SIG-M5 (cell line): ENCODE measurements at regions not wholly inside any gene's neighbourhood (a gene's known extent, or its start where the extent isn't known, plus 50 kb on each side); places are given as distances from the start of the nearest gene placed in this dataset.

Experiments
- DNase-seq: peaks from one replicate; lab custom pipeline; 2025; lab: John Stamatoyannopoulos, UW

DNA sequence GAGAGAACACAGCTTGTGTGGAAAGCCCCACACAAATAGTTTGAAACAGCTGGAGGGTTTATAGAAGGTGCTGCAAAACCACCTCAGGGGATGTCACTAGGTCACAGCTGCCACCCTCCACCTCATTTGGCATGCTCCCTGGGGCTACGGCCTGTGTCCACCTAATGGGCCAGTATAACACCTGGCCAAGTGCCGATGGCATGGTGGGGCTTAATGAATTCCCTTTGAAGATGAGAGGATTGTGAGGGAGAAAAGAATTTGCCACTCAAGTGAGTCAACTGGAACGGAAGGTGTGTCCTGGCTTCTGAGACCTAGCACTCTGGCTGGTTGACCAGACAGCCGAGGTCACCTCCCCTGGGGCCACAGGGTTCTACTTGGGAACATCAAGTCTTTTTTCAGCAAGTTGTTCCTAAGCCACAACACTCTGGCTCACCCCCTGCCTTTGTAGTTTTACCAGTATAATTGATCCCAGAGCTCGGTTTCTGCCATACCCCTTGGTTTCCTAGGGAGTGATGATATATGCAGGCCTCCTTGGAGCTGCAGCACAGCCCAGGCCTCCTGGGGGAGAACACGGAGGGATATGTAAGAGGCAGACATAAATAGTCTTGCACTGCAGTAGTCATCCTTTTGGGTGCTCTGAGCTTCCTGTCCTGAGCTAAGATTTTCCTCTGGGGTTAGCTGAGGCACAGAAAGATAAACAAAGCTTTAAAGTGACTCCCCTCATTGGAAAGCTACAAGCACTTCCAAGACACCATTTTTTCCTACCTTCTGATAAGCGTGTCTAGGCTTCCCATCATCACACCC lies 178.2 kb upstream of the LPP start:
- no peak for DNase-seq

DNA sequence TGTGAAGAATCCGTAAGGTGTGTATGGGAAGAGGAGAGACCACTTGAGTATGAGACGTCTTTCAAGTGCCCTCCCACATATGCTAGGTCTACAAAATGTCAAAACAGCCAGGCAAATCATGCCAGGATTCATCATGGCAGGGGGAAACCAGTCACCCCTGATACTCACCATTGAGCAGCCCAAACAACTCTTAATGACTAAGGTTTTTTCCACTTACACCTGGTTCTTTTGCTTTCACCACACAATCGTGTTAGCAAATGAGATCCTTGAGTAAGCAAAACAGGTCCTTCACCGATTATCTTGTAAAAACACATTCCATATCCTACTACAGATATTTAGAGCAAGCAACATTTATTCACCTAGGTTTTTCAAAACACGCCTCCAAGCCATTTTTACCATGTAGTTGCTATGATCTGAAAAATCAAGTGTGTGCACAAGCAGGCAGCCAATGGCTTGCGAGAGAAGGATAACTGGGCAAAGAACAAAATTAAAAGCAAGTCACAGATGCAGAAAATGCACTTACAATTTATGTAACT lies 177.5 kb upstream of the LPP start:
- no peak for DNase-seq

DNA sequence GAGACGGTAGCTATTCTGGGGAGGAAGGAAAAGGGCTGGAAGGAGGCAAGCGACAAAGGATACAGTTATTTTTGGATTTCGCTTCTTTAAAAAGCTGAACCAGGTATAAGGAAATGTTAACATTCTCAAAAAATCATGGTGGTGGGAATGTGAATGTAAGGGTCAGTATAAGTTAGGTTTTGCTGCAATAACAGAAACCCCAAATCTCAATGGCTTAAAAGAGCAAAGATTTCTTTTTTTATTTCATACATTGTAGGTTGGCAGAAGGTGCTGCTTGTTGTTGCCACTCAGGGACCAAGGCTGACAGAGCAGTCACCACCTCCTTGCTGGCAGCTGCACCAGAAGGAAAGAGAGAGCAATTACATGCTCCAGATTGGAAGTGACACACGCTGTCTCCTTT lies 176.3 kb upstream of the LPP start:
- DNase-seq: no peak

DNA sequence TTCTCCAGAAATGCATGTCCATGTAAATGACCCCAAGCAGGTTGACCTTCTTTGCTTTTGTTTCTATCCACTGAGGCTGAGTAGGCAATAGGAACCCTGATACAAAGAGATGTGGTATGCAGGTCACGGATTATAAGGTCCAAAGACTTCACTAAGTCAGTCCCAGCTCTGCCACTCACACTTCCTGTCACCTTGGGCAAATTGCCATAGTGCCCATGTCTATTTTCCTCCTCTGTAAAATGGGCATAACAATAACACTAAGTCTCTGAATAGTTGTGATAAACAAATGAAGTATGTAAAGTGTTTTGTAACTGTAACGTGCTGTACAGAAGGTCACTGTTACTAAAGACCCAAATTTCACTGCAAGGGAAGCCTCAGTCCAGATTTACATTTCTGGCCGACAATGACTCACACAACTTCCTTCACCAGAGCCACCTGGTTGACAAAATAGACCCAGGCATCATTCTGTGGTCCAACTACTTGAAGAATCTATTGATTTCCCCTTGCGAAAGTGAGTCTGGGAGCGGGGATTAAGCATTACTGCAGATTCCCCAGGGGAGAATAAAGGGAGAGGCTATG lies 175.4 kb upstream of the LPP start:
- DNase-seq: no peak

DNA sequence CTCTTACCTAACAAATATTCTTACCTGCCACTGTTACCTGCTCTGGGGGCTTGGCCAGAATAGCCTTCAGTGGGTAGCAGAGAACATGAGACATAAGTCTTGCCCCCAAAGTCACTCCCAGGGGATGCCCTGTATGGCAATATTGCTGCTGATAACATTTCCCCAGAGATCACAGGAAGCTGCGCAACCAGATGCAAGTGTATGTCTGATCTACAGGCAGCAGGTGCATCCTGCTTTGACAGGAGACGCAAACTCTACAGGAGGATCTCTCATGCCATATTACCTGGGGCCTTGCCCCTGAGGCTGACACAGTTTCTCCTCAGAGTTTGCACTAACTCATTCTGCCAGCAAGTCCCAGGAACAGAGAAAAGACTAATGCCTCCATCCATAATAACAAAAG lies 174.4 kb upstream of the LPP start:
- DNase-seq: no peak

DNA sequence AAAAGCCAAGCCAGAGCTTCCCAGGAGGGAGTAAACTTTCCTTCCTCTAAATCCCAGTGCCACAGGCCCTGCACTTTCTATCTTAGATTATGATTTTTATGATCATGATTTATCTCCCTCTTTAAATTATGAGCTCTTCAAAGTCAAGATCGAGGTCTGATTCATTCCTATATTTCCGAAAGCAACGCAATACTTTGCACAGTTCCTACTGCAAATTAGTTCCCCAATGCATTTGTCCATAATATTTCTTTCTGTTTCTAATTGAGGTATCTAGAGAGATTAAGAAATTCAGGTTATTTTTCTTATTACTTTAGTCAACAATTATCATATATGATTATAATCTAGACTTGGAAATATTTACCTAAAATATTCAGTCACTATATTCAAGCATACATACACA lies 173.1 kb upstream of the LPP start:
- DNase-seq: no peak

DNA sequence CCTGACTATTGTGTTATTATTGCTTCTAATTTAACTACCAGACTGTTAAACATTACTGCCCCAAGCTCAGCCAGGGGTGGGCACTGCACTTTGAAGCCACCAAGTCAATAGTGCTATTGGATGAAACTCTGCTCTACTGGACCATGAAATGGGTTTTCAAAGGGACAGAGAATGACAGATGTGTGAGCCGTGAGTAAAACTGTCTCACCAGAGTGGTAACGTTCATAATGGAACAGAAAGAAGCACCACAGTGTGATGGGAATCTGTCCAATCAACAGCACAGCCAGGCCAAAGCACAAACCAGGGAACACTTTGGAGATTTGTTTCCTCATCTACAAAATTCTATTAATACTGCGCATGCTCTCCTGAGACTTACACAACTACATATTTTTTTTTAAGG lies 171.8 kb upstream of the LPP start:
- DNase-seq: no peak

DNA sequence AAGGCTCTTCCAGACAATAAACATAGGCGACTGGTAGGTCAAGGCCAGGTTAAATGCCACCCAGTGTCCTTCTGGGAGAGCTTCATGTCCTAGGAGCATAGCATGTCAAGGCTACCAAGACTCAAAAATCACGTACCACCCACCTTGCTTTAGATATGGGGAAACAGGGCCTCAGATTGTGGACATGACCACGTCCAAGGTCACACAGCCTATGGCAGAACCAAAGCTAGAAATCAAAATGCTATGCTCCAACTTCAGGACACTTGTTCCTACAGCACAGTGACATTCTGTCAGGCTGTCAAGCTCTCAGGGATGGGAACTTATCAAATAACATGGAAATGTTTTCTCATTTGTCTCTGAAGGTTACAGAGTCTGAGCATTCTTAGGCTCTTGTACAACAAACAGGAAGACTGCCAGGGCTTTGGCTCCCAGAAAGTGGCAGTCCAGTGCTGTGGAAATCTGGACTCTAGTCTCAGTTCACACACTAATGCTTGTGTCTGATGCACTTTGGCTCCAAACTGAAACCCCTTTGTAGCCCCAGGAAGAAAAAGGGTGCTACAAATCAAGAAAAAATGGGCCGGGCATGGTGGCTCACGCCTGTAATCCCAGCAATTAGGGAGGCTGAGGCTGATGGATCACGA lies 170.4 kb upstream of the LPP start:
- DNase-seq: no peak

DNA sequence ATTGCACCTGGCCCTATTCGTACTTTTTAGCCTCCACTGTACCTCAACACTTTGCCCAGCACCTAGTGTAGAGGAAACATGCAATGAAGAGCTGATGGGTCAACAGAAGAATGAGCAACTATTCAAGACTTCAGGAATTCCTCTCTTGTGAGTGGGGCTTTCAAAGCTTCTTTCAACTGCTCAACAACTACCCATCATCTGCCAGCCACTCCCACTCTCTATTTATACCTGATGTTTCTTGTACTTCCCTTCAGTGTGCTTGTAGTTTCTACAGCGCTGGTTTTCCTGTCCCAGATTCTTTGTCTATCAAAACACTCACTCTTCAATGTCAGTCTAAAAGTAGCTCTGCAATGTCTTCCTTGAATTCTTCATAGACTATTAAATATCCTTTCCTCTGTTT lies 168.3 kb upstream of the LPP start:
- DNase-seq: no peak

DNA sequence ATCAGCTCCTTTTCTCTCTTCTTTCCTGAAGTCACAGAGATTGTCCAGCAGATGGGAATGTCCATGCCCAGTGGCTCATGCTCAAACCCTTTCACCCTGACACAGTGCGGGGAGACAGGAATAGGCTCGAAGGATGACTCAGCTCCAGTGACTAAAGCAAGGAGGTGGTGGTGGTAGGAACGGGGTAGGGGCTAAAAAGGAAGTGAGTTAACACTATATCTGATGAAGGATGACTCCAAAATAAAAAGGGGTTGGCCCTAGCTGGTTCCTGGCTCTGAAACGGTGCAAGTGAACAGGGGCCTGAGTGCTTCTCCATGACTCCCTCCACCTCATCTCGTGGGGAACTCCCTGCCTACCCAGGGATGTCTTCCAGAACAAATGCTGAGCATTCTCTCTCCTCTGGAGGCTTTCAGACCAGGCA lies 167.4 kb upstream of the LPP start:
- peak; percentile 50 for DNase-seq

DNA sequence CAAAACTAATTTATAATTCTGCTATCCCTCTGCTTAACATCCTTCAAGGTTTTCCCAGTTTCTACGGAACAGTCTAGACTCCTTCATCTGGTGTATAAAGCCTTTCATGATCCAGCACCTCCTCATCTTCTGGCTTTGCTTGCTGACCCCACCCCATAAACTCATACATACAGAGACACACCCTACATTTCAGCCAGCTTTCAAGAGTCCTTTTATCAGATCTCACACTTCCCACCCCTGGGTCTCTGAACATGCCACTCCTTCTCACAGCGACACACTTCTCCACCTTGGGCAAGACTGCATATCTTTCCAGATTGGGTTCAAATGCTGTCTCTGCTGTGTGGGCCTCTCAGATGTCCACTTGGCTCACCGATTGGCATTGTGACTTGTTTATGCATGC lies 166.8 kb upstream of the LPP start:
- DNase-seq: no peak

DNA sequence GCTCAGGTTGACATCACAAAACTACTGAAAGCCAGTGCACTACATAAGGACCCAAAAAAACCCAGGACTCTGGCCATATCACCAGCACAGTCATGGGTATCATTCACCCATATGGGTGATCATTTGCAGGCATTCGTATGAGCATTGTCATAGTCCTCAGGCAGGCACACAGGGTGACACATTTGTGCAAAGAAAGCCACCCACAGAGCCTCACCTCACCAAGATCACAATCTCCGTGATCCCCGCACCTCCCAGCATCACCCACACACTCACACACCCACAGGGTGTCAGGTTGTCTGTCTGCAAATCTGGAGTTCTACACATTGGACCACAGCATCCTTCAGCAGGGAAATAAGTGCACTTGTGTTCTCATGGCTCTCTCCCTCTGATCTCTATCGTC lies 166.0 kb upstream of the LPP start:
- DNase-seq: no peak

DNA sequence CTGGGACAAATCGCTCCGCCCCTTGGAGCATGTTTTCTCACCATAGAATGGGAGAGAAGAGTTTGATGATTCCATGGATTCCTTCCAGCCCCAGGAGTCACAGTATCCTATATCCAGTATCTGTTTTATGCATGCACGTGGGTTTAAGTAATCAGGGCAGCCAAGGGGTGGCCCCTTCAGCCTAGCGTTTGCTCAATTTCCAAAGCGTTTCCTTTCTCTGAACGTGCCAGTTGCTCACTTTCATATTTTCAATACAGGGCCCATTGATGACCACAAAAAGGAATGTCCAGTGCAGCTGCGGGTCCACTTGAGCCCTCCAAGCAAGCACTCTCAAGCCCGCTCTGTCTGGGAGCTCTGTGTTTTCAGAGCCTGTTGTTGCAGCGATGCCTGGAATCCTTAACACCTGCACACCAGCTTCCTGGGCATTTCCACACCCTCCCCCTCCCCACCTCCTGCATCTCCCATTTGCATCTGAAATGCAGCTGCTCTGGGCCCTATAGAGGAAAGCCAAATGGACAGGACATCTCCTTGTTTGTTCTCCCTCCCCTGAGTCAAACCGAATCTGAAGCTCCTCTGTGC lies 164.3 kb upstream of the LPP start:
- DNase-seq: no peak

DNA sequence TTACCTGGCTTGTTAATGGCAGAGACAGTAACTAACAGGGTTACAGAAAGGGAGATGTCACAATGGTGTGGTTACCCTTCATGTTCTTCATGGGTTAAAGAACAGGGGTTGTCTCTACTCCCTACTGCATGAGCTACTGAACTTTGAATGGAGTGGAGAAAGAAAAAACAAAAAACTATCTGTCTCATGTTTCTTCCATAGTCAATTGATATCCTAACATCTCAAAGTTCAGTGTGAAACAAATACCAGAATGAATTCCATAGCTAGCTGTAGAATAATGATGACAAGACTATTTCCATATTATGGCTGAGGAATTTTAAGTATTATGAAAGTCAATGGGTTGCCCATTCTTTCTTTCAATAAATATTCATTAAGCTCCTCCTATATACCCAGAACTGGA lies 161.3 kb upstream of the LPP start:
- no peak for DNase-seq

DNA sequence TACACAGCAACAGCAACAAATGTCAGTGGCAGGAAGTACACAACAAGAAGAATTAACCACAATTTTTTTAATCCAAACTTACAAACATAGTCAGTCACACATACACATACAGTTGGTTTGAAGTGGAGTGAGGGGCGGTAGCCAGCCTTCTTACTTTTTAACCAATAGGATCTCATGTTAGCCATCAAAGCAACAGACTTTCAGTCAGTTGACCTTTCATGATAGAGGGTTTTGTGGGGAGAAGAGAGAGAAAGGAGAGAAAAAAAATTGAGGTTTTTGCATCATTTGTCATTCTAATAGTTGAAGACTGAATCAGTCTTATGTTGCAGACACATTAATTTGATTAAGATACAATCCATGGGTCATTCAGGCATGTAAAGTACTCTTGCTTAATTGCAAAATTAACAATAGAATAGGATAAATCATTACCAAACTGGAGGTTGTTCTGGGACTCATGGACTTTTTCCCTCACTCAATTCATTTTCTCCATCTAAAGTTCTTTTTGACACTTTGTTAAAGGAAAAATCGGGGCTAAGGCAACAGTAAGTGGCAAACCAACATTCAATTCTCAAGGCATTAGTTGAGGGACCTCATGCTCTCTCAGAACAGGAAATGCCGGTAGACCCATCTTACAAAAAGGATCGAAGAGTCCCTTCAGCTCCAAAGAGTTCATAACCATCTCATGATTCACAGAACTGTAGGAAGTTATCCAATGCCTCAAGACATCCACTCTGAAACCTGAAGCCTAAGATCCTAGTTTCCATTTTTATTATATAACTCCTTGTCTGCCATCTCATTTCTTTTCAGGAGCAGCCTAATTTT lies 159.5 kb upstream of the LPP start:
- no peak for DNase-seq

DNA sequence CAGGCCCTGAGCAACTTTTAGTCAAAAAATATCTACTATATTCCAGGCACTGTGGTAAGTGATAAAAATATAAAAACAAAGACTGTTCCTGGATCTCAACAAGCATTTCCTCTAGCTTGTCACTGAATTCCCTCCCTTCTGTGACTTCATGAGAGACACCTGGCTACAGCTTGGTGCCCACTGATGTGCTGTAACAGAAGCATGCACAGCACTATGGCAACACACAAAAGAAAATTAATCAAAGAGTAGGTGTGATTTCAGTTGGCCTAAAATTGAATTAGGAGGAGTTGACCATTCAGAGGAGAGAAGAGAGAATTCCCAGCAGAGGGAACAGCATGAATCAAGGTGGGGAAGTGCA lies 158.9 kb upstream of the LPP start:
- no peak for DNase-seq

DNA sequence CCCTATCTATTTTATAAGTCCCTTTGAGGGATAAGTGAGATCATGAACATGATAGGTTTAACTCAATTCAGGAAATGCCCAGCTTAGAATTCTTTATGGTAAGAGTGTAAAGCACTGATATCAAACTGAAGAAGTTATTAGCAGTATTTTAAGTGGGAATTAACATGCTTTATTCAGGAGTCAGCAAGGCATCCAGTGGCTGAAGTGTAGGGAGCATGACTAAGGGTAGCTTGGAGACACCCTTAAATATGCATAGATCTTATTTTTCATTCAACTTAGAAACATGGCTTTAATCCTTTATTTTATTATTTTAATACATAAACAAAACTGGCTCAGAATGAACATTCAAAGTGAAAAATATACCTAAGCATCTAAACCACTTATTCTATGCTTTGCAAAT lies 158.3 kb upstream of the LPP start:
- no peak for DNase-seq

DNA sequence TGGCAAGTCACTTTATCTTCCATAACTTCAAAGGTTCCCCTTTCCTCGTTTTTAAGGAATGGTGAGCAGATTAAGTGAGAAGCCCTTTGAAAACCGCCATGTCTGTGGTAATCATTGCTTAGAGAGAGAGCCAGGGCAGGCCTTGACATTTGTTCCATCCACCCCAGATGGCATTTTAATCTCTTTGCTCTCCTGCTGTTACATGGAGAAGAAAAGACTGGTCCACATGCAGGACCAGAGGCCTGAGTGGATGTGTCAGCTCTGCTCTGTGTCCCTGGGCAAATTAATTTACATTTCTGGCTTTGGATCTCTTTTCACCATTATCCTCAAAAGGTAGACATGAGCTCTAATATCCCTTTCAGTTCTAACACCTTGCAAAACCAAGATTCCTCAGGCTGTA lies 157.3 kb upstream of the LPP start:
- DNase-seq: no peak

DNA sequence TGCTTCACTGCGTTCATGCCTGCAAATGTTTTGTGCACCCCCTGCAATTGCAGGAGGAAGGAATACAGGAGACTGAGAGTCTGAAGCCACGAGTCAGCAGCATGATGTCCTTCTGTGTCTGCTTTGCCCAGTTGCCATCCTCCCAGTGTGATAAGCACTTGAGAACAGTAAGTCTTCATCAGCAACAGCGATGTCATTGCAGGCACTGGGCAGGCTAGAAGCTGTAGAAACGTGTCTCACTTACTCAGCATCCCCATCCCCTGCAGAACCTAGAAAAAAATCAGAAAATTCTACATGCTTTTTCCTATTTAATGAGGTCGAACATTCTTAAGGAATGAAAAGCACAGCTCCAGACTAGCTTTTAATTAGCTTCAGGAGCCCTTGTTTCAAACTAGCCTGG lies 156.5 kb upstream of the LPP start:
- DNase-seq: no peak

DNA sequence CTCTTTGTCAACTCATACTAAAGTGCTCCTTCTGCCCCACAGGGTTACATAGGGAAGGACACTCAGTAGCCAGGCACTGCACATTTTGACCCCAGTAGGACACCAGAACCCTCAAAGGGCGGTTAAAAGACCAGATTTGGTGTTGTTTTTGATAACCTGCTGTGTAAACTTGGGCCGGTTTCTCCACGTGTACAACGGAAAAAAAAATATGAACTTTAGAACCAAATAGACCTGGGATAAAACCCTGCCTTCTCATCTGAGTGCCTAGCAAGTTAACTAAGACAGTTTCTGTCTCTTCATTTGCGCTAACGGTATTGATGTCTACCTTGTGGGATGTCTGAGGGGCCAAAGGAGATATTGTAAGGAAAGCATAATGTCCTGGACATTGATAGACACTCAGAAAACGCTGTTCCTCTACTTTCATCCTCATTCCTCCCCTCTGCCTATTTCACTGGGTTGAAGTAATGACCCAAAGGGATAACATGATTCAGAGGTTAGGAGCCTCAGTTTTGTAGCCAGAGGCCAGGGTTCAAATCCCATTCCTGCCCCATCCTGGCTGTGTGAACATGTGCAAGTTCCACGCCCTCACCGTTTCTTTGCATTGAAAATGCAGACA lies 155.9 kb upstream of the LPP start:
- DNase-seq: no peak

DNA sequence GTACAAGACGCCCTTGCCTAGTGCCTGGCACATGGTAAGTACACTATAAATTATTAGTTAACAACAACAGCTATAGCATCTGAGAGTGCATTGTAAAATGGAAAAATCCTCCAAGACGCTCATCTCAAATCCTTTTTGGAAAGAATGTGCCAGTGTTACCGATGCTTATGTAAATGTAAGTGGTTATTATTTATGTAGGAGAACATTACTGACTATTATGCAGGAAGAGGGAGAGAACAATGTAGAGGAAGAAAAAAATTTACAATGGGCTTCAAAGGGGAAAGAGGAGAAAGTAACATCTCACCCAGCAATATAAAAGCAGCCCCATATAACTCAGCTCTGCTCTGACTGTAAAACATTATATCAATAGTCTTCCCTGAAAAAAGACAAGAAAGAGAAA lies 155.3 kb upstream of the LPP start:
- DNase-seq: no peak

DNA sequence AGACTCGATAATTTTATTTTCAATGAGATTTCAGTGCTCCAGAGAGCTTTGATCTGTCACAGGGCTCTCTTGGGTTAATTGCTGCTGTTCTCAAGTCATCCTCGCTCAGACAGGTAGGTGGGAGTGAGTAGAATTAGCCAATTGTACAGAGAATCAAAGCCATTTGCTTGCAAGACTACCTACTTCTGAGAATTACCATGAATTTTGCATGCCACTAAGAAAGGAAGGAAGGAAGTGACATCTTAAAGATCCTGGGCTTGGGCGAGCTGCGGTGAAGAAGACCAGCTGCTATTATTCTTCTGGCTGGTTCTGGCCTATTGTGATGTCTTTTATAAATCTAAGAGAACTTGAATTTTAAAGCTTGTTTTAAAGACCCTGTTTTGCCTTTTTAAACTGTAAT lies 154.1 kb upstream of the LPP start:
- DNase-seq: no peak
